Skeletal muscle satellite cell (primary cell): ENCODE measurements at regions not wholly inside any gene's neighbourhood (a gene's known extent, or its start where the extent isn't known, plus 50 kb on each side); places are given as distances from the start of the nearest gene placed in this dataset.
"Not testable (repeated sequence)": the region's sequence is repeated elsewhere in the genome, so short reads cannot be mapped to it uniquely, and the experiment has no call there.

ENCODE experiments used
- H3K27me3 ChIP-seq: 2 replicates; pipeline ENCODE4 v1.7.0; 2013; ENCODE audit warnings: low read length; ENCODE audit not compliant: control insufficient read depth, insufficient read depth
- H3K36me3 ChIP-seq: 2 replicates; pipeline ENCODE4 v1.7.0; 2013; ENCODE audit warnings: mild to moderate bottlenecking, control low read depth, low read length; ENCODE audit not compliant: insufficient read depth
- H3K4me1 ChIP-seq: 2 replicates; pipeline ENCODE4 v1.7.0; 2013; ENCODE audit warnings: low read length; ENCODE audit not compliant: control insufficient read depth, insufficient read depth
- H3K4me2 ChIP-seq: 2 replicates; pipeline ENCODE4 v1.7.0; 2013; ENCODE audit warnings: mild to moderate bottlenecking, low read length
- H3K4me3 ChIP-seq: 2 replicates; pipeline ENCODE4 v1.7.0; 2013; ENCODE audit warnings: low read length
- H3K9ac ChIP-seq: 2 replicates; pipeline ENCODE4 v1.7.0; 2013; ENCODE audit warnings: mild to moderate bottlenecking, low read depth, low read length, moderate library complexity
- H3K9me3 ChIP-seq: replicated peaks from 2 replicates; pipeline ENCODE4 v1.7.0; 2013; ENCODE audit warnings: mild to moderate bottlenecking, control low read depth, low read length

GRCh38 chr15:32505633-32506032, 50.2 kb upstream of the GOLGA8O start:
- not testable (repeated sequence) for H3K4me3 ChIP-seq, H3K9ac ChIP-seq, H3K9me3 ChIP-seq, H3K4me1 ChIP-seq, H3K36me3 ChIP-seq, H3K4me2 ChIP-seq, H3K27me3 ChIP-seq
